ENCODE measurements at regions not wholly inside any gene's neighbourhood (a gene's known extent, or its start where the extent isn't known, plus 50 kb on each side); places are given as distances from the start of the nearest gene placed in this dataset.

DNA sequence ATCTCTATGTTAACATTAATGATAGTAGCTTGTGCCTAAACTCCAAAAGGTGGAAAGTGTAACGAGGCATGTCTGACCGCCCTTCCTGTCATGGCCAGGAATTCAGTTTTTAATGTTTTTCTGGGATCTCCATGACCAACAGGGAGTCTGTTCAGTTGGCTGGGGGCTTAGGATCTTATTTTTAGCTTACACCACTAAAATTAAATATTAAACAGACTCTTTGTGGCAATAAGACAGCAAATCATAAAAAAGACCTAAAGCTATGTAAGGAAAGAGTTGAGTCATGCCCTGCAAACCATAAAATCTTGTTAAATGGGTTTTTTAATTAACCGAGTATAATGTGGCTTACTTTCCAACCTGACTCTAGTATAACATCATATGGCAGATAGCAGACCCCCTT is 247.8 kb downstream of the DIRAS2 start (continued):
- no peak for TF ChIP-seq ASH2L (IDR thresholded peaks at IDR 0.05; ENCODE audit: borderline replicate concordance, low read depth)
- no peak for TF ChIP-seq BMI1 (IDR thresholded peaks at IDR 0.05; ENCODE audit: borderline replicate concordance)

DNA sequence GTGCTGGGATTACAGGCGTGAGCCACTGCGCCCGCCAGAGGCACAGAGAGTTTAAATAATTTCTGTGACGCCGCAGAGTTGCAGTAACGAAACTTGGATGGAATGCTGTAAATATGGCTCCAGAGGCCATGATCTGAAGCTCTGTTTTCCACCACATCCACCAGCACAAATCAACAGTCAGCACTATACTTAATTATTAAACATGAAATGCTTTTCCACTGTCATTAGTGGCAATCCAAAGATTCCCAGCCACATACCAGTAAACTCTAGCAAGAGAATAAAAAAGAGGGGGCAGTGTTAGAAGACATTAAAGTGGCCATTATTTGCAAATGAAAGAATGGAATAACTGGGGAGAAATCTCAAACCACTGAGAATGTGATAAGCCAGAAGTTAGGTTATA is 242.5 kb downstream of the DIRAS2 start:
- Histone ChIP-seq H3K9me3 (replicated peaks; ENCODE audit: control insufficient read depth, insufficient read depth, low read length) (no peaks in the 10 kb centered on the region), H3K27ac (ENCODE audit: control insufficient read depth, insufficient read depth) (no peak overlapping the region), H3K4me3 (no peak overlapping the region), H3K4me2 (ENCODE audit: control insufficient read depth, insufficient read depth) (no peak overlapping the region), H4K20me1 (ENCODE audit: control insufficient read depth, insufficient read depth) (no peaks in the 10 kb centered on the region), H3K79me2 (ENCODE audit: control insufficient read depth, insufficient read depth, low read length) (no peaks in the 10 kb centered on the region), H3K4me1 (ENCODE audit: control insufficient read depth, insufficient read depth, low read length) (no peaks in the 10 kb centered on the region), H3K9ac (ENCODE audit: control insufficient read depth, insufficient read depth, low read length) (no peak overlapping the region), H3K36me3 (ENCODE audit: control insufficient read depth in 2 of 2, insufficient read depth in 2 of 2, low read length in 1 of 2) (no peaks in the 10 kb centered on the region), H3K27me3 (replicated peaks in 1 of 2; ENCODE audit: control insufficient read depth in 2 of 2, insufficient read depth in 2 of 2, low read length in 1 of 2) (no peaks in the 10 kb centered on the region; a peak in 1 of 4 replicates), H2AFZ (ENCODE audit: control insufficient read depth, low read depth, low read length) (no peak overlapping the region)
- in situ Hi-C loops (cut with MboI) (no loop called here), intact Hi-C loops (cut with micrococcal nuclease; ENCODE audit: unreplicated experiment) (no loop called here)
- ChIA-PET CTCF (no interaction called here), SMC1A (ENCODE audit: uncharacterized antibody, unreplicated experiment) (no interaction called here), RAD21 (ENCODE audit: unreplicated experiment) (no interaction called here), POLR2A (no interaction called here)
- FAIRE-seq: no peak
- BruUV-seq (replicated peaks): no TSS peak
- ATAC-seq: no peak
- TF ChIP-seq, protein P1, sequence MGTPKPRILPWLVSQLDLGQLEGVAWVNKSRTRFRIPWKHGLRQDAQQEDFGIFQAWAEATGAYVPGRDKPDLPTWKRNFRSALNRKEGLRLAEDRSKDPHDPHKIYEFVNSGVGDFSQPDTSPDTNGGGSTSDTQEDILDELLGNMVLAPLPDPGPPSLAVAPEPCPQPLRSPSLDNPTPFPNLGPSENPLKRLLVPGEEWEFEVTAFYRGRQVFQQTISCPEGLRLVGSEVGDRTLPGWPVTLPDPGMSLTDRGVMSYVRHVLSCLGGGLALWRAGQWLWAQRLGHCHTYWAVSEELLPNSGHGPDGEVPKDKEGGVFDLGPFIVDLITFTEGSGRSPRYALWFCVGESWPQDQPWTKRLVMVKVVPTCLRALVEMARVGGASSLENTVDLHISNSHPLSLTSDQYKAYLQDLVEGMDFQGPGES (IDR thresholded peaks at IDR 0.05): no peak
- TF ChIP-seq, protein P2, sequence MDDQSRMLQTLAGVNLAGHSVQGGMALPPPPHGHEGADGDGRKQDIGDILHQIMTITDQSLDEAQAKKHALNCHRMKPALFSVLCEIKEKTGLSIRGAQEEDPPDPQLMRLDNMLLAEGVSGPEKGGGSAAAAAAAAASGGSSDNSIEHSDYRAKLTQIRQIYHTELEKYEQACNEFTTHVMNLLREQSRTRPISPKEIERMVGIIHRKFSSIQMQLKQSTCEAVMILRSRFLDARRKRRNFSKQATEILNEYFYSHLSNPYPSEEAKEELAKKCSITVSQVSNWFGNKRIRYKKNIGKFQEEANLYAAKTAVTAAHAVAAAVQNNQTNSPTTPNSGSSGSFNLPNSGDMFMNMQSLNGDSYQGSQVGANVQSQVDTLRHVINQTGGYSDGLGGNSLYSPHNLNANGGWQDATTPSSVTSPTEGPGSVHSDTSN (IDR thresholded peaks at IDR 0.05; ENCODE audit: insufficient replicate concordance, low read depth, low read length): no peak
- TF ChIP-seq RELA (IDR thresholded peaks at IDR 0.05; ENCODE audit: borderline replicate concordance, partially characterized antibody) (no peak), SMARCA5 (IDR thresholded peaks at IDR 0.05) (no peak), PML (IDR thresholded peaks at IDR 0.05; ENCODE audit: low read length) (no peak), SREBF2 (IDR thresholded peaks at IDR 0.05; ENCODE audit: low read length) (no peak)
- TF ChIP-seq, protein P3, sequence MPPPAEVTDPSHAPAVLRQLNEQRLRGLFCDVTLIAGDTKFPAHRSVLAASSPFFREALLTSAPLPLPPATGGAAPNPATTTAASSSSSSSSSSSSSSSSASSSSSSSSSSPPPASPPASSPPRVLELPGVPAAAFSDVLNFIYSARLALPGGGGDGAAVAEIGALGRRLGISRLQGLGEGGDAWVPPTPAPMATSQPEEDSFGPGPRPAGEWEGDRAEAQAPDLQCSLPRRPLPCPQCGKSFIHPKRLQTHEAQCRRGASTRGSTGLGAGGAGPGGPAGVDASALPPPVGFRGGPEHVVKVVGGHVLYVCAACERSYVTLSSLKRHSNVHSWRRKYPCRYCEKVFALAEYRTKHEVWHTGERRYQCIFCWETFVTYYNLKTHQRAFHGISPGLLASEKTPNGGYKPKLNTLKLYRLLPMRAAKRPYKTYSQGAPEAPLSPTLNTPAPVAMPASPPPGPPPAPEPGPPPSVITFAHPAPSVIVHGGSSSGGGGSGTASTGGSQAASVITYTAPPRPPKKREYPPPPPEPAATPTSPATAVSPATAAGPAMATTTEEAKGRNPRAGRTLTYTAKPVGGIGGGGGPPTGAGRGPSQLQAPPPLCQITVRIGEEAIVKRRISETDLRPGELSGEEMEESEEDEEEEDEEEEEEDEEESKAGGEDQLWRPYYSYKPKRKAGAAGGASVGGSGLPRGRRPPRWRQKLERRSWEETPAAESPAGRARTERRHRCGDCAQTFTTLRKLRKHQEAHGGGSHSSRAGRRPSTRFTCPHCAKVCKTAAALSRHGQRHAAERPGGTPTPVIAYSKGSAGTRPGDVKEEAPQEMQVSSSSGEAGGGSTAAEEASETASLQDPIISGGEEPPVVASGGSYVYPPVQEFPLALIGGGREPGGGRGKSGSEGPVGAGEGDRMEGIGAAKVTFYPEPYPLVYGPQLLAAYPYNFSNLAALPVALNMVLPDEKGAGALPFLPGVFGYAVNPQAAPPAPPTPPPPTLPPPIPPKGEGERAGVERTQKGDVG (CRISPR knock-in tag; IDR thresholded peaks at IDR 0.05): no peak
- WGBS (ENCODE audit: insufficient coverage, insufficient replicate concordance, low lambda C conversion rate, missing lambda C conversion rate): 71% methylated on average over 6 of the region's 6 CpGs
- DNase-seq (ENCODE audit: low read depth, low spot score): no peak
